CMK (cell line): ENCODE measurements at regions not wholly inside any gene's neighbourhood (a gene's known extent, or its start where the extent isn't known, plus 50 kb on each side); places are given as distances from the start of the nearest gene placed in this dataset.
"Not testable (repeated sequence)": the region's sequence is repeated elsewhere in the genome, so short reads cannot be mapped to it uniquely, and the experiment has no call there.

Experiments
- DNase-seq: peaks from one replicate; pipeline ENCODE4 v3.0.0-alpha.2; 2010; ENCODE audit warnings: low read depth

- no peak for DNase-seq
Measured at GRCh38 chr14:58752771-58753201, 115.0 kb downstream of the DACT1 start.

GRCh38 chr14:58755031-58755925, 117.5 kb downstream of the DACT1 start:
- DNase-seq, result no peak

GRCh38 chr14:58760121-58760520, 122.4 kb downstream of the DACT1 start:
- no peak for DNase-seq

GRCh38 chr14:58762629-58763028, 124.9 kb downstream of the DACT1 start:
- no peak for DNase-seq

- DNase-seq, result no peak
Measured at GRCh38 chr14:58763210-58763609, 125.4 kb downstream of the DACT1 start.

- no peak for DNase-seq
Measured at GRCh38 chr14:58765418-58765831, 127.7 kb downstream of the DACT1 start.

GRCh38 chr14:58765843-58766242, 128.1 kb downstream of the DACT1 start:
- no peak for DNase-seq

- no peak for DNase-seq
Measured at GRCh38 chr14:58769011-58769643, 131.4 kb downstream of the DACT1 start.

- no peak for DNase-seq
Measured at GRCh38 chr14:58769771-58770170, 132.0 kb downstream of the DACT1 start.

- no peak for DNase-seq
Measured at GRCh38 chr14:58770491-58770982, 132.8 kb downstream of the DACT1 start.

- DNase-seq, result no peak
Measured at GRCh38 chr14:58771016-58771415, 133.3 kb downstream of the DACT1 start.

GRCh38 chr14:58772116-58772515, 134.4 kb downstream of the DACT1 start:
- no peak for DNase-seq

- DNase-seq, result no peak
Measured at GRCh38 chr14:58772794-58773620, 135.2 kb downstream of the DACT1 start.

- DNase-seq, result no peak
Measured at GRCh38 chr14:58774531-58774930, 136.8 kb downstream of the DACT1 start.

- not testable (repeated sequence) for DNase-seq
Measured at GRCh38 chr14:58775130-58775529, 137.4 kb downstream of the DACT1 start.

- DNase-seq, result no peak
Measured at GRCh38 chr14:58776516-58776915, 138.8 kb downstream of the DACT1 start.

GRCh38 chr14:58777541-58777979, 139.8 kb downstream of the DACT1 start:
- no peak for DNase-seq

- no peak for DNase-seq
Measured at GRCh38 chr14:58778202-58778601, 140.4 kb downstream of the DACT1 start.

- DNase-seq, result no peak
Measured at GRCh38 chr14:58779376-58779775, 141.6 kb downstream of the DACT1 start.

- no peak for DNase-seq
Measured at GRCh38 chr14:58780185-58780584, 142.4 kb downstream of the DACT1 start.

- DNase-seq, result no peak
Measured at GRCh38 chr14:58780605-58781004, 142.8 kb downstream of the DACT1 start.

- no peak for DNase-seq
Measured at GRCh38 chr14:58782011-58782410, 144.2 kb downstream of the DACT1 start.
